WI38 (cell line): ENCODE measurements at regions not wholly inside any gene's neighbourhood (a gene's known extent, or its start where the extent isn't known, plus 50 kb on each side); places are given as distances from the start of the nearest gene placed in this dataset.

Experiments
- H3K4me3 ChIP-seq: 2 replicates; pipeline ENCODE4 v1.5.1; 2011; ENCODE audit warnings: low read depth, mild to moderate bottlenecking, control low read depth, low read length
- CTCF ChIP-seq: IDR thresholded peaks from 2 replicates; pipeline ENCODE4 v1.5.1; 2012; ENCODE audit warnings: low read depth, mild to moderate bottlenecking, control low read depth, low read length

GRCh38 chr4:65126200-65126599, 544.1 kb downstream of the EPHA5 start:
- TF ChIP-seq CTCF = no peak

GRCh38 chr4:65120287-65120686, 550.0 kb downstream of the EPHA5 start:
- TF ChIP-seq CTCF = no peak
- no peak overlapping the region for H3K4me3 ChIP-seq

More at GRCh38 chr4:65126200-65126599, 544.1 kb downstream of the EPHA5 start:
- no peak overlapping the region for H3K4me3 ChIP-seq

GRCh38 chr4:65102419-65102818, 567.9 kb downstream of the EPHA5 start:
- TF ChIP-seq CTCF = no peak
- no peak overlapping the region for H3K4me3 ChIP-seq

GRCh38 chr4:65096630-65097029, 573.7 kb downstream of the EPHA5 start:
- no peak overlapping the region for H3K4me3 ChIP-seq
- no peak for TF ChIP-seq CTCF

GRCh38 chr4:65089666-65090065, 580.6 kb downstream of the EPHA5 start:
- no peak for TF ChIP-seq CTCF
- no peak overlapping the region for H3K4me3 ChIP-seq

GRCh38 chr4:65083076-65083475, 587.2 kb downstream of the EPHA5 start:
- no peak for TF ChIP-seq CTCF
- H3K4me3 ChIP-seq = no peak overlapping the region

GRCh38 chr4:65071564-65071963, 598.7 kb downstream of the EPHA5 start:
- H3K4me3 ChIP-seq = no peak overlapping the region
- TF ChIP-seq CTCF = no peak
